ENCODE measurements at regions not wholly inside any gene's neighbourhood (a gene's known extent, or its start where the extent isn't known, plus 50 kb on each side); places are given as distances from the start of the nearest gene placed in this dataset.
"Not testable (repeated sequence)": the region's sequence is repeated elsewhere in the genome, so short reads cannot be mapped to it uniquely, and the experiment has no call there.

GRCh38 chr11:109706945-109707344 lies 285.0 kb downstream of the C11orf87 start:
- Mint-ChIP-seq H3K27me3 (ENCODE audit: unreplicated experiment) (no peaks in the 10 kb centered on the region), H3K9me3 (ENCODE audit: low read depth, unreplicated experiment) (no peaks in the 10 kb centered on the region), H3K4me3 (ENCODE audit: low read depth, unreplicated experiment) (no peak overlapping the region), H3K27ac (ENCODE audit: unreplicated experiment) (no peak overlapping the region), H3K36me3 (ENCODE audit: insufficient read depth, unreplicated experiment) (no peaks in the 10 kb centered on the region), H3K4me1 (ENCODE audit: low read depth, unreplicated experiment) (no peaks in the 10 kb centered on the region)
- intact Hi-C loops (cut with micrococcal nuclease; ENCODE audit: unreplicated experiment) = no loop called here
- no peak for TF ChIP-seq CTCF (IDR thresholded peaks at IDR 0.05; ENCODE audit: unreplicated experiment)
- BruUV-seq (replicated peaks) = no TSS peak
- CTCF ChIA-PET = no interaction called here
- no peak for DNase-seq

DNA sequence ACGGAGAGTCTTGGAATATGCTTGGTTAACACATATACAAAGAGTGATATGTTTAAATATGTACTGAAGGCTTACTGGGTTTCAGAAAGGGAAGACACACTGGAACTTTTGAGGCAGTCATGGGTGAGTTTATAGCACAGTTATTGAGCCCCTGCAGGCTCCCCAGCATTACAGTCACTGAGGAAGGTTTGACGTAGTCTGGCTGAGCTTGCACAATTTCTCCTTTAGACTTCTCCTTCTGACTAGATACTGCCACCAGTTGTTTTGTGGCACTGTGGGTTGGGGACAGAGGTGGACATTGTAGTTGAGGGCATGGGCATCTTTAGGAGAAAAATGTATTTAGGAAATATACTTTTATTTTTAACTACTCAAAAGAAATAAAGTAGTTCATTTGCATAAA lies 285.4 kb downstream of the C11orf87 start:
- no peaks in the 10 kb centered on the region for H3K9me3 Mint-ChIP-seq (ENCODE audit: low read depth, unreplicated experiment)
- no peak overlapping the region for H3K4me3 Mint-ChIP-seq (ENCODE audit: low read depth, unreplicated experiment)
- H3K36me3 Mint-ChIP-seq (ENCODE audit: insufficient read depth, unreplicated experiment) = no peaks in the 10 kb centered on the region
- CTCF ChIA-PET = no interaction called here
- H3K27ac Mint-ChIP-seq (ENCODE audit: unreplicated experiment) = no peak overlapping the region
- BruUV-seq (replicated peaks) = no TSS peak
- H3K4me1 Mint-ChIP-seq (ENCODE audit: low read depth, unreplicated experiment) = no peaks in the 10 kb centered on the region
- no peak for DNase-seq
- H3K27me3 Mint-ChIP-seq (ENCODE audit: unreplicated experiment) = no peaks in the 10 kb centered on the region
- no peak for TF ChIP-seq CTCF (IDR thresholded peaks at IDR 0.05; ENCODE audit: unreplicated experiment)
- intact Hi-C loops (cut with micrococcal nuclease; ENCODE audit: unreplicated experiment) = no loop called here

GRCh38 chr11:109708184-109708583 lies 286.2 kb downstream of the C11orf87 start:
- intact Hi-C loops (cut with micrococcal nuclease; ENCODE audit: unreplicated experiment) = no loop called here
- Mint-ChIP-seq H3K9me3 (ENCODE audit: low read depth, unreplicated experiment) (no peaks in the 10 kb centered on the region), H3K36me3 (ENCODE audit: insufficient read depth, unreplicated experiment) (no peaks in the 10 kb centered on the region), H3K4me3 (ENCODE audit: low read depth, unreplicated experiment) (no peak overlapping the region), H3K27ac (ENCODE audit: unreplicated experiment) (no peak overlapping the region), H3K4me1 (ENCODE audit: low read depth, unreplicated experiment) (no peaks in the 10 kb centered on the region), H3K27me3 (ENCODE audit: unreplicated experiment) (no peaks in the 10 kb centered on the region)
- no peak for TF ChIP-seq CTCF (IDR thresholded peaks at IDR 0.05; ENCODE audit: unreplicated experiment)
- CTCF ChIA-PET = no interaction called here
- no TSS peak for BruUV-seq (replicated peaks)
- no peak for DNase-seq

- H3K36me3 Mint-ChIP-seq (ENCODE audit: insufficient read depth, unreplicated experiment); H3K27me3 Mint-ChIP-seq (ENCODE audit: unreplicated experiment); H3K4me1 Mint-ChIP-seq (ENCODE audit: low read depth, unreplicated experiment); BruUV-seq (replicated peaks); H3K27ac Mint-ChIP-seq (ENCODE audit: unreplicated experiment); CTCF ChIA-PET; intact Hi-C loops (cut with micrococcal nuclease; ENCODE audit: unreplicated experiment); H3K4me3 Mint-ChIP-seq (ENCODE audit: low read depth, unreplicated experiment); H3K9me3 Mint-ChIP-seq (ENCODE audit: low read depth, unreplicated experiment); DNase-seq: not testable (repeated sequence)
Measured at GRCh38 chr11:109714444-109714843, 292.5 kb downstream of the C11orf87 start.

DNA sequence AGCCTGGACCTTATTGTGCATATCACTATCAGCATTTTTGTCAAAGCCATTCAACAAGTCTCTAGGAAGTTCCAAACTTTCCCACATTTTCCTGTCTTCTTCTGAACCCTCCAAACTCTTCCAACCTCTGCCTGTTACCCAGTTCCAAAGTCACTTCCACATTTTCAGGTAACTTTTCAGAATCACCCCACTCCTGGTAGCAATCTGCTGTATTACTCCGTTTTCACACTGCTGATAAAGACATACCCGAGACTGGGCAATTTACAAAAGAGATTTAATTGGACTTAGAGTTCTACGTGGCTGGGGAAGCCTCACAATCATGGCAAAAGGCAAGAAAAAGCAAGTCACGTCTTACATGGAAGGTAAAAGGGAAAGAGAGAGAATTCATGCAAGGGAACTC lies 293.4 kb downstream of the C11orf87 start:
- DNase-seq; H3K4me3 Mint-ChIP-seq (ENCODE audit: low read depth, unreplicated experiment); H3K36me3 Mint-ChIP-seq (ENCODE audit: insufficient read depth, unreplicated experiment); H3K4me1 Mint-ChIP-seq (ENCODE audit: low read depth, unreplicated experiment); H3K27me3 Mint-ChIP-seq (ENCODE audit: unreplicated experiment); H3K9me3 Mint-ChIP-seq (ENCODE audit: low read depth, unreplicated experiment); H3K27ac Mint-ChIP-seq (ENCODE audit: unreplicated experiment); intact Hi-C loops (cut with micrococcal nuclease; ENCODE audit: unreplicated experiment); CTCF ChIA-PET; BruUV-seq (replicated peaks): not testable (repeated sequence)

All from Calu3 (cell line).